NCI-H1092 (cell line): ENCODE measurements at regions not wholly inside any gene's neighbourhood (a gene's known extent, or its start where the extent isn't known, plus 50 kb on each side); places are given as distances from the start of the nearest gene placed in this dataset.

Experiments used
- DNase-seq: peaks from one replicate; lab custom pipeline; 2025; lab: John Stamatoyannopoulos, UW

- no peak for DNase-seq
Observed at GRCh38 chr5:60259730-60260129, 366.2 kb upstream of the PDE4D start.

GRCh38 chr5:60257596-60258271, 364.2 kb upstream of the PDE4D start:
- DNase-seq: no peak

- DNase-seq: no peak
Observed at GRCh38 chr5:60256546-60256945, 363.0 kb upstream of the PDE4D start.

GRCh38 chr5:60248901-60249300, 355.4 kb upstream of the PDE4D start:
- DNase-seq: no peak

- DNase-seq: no peak
Observed at GRCh38 chr5:60243713-60244112, 350.2 kb upstream of the PDE4D start.

GRCh38 chr5:60232036-60232795, 338.7 kb upstream of the PDE4D start:
- no peak for DNase-seq

- no peak for DNase-seq
Observed at GRCh38 chr5:60230456-60230855, 336.9 kb upstream of the PDE4D start.

GRCh38 chr5:60229691-60230185, 336.2 kb upstream of the PDE4D start:
- no peak for DNase-seq

- no peak for DNase-seq
Observed at GRCh38 chr5:60228676-60229075, 335.1 kb upstream of the PDE4D start.

- DNase-seq: no peak
Observed at GRCh38 chr5:60226128-60226527, 332.6 kb upstream of the PDE4D start.

- DNase-seq: no peak
Observed at GRCh38 chr5:60223342-60223741, 329.8 kb upstream of the PDE4D start.

- DNase-seq: no peak
Observed at GRCh38 chr5:60219921-60220320, 326.4 kb upstream of the PDE4D start.

- DNase-seq: no peak
Observed at GRCh38 chr5:60210810-60211209, 317.3 kb upstream of the PDE4D start.

GRCh38 chr5:60209146-60209840, 315.8 kb upstream of the PDE4D start:
- DNase-seq: no peak

- no peak for DNase-seq
Observed at GRCh38 chr5:60208716-60209115, 315.2 kb upstream of the PDE4D start.

GRCh38 chr5:60207040-60207439, 313.5 kb upstream of the PDE4D start:
- no peak for DNase-seq

- no peak for DNase-seq
Observed at GRCh38 chr5:60206234-60206633, 312.7 kb upstream of the PDE4D start.

- DNase-seq: no peak
Observed at GRCh38 chr5:60205071-60205470, 311.5 kb upstream of the PDE4D start.

- DNase-seq: no peak
Observed at GRCh38 chr5:60196385-60197113, 303.0 kb upstream of the PDE4D start.

GRCh38 chr5:60195551-60195950, 302.0 kb upstream of the PDE4D start:
- DNase-seq: no peak

- DNase-seq: no peak
Observed at GRCh38 chr5:60195083-60195482, 301.6 kb upstream of the PDE4D start.
